ENCODE measurements at regions not wholly inside any gene's neighbourhood (a gene's known extent, or its start where the extent isn't known, plus 50 kb on each side); places are given as distances from the start of the nearest gene placed in this dataset.

GRCh38 chr10:94069884-94070283 is 76.2 kb downstream of the PLCE1 start:
- DNase-seq (ENCODE audit: low read depth) (peak; percentile 34), FAIRE-seq (no peak)
- Mint-ChIP-seq H3K4me3 (ENCODE audit: unreplicated experiment) (no peak overlapping the region), H3K4me1 (ENCODE audit: low read depth, unreplicated experiment) (no peaks in the 10 kb centered on the region), H3K9me3 (ENCODE audit: unreplicated experiment) (no peaks in the 10 kb centered on the region), H3K36me3 (ENCODE audit: low read depth, unreplicated experiment) (no peaks in the 10 kb centered on the region), H3K27me3 (ENCODE audit: low read depth, unreplicated experiment) (peaks cover 6% of the 10 kb centered on the region), H3K27ac (ENCODE audit: unreplicated experiment) (no peak overlapping the region)
- Histone ChIP-seq H3K27ac (ENCODE audit: low read depth, low read length) (no peak overlapping the region), H3K9me3 (ENCODE audit: insufficient read depth, low read depth, low read length) (no peaks in the 10 kb centered on the region), H3K4me2 (ENCODE audit: low read length) (no peak overlapping the region), H3K9ac (ENCODE audit: low read length) (no peak overlapping the region), H2AFZ (ENCODE audit: low read depth, low read length) (no peak overlapping the region), H3K79me2 (ENCODE audit: insufficient read depth, low read length) (no peaks in the 10 kb centered on the region), H3K4me1 (ENCODE audit: insufficient read depth, low read length) (no peaks in the 10 kb centered on the region), H4K20me1 (ENCODE audit: insufficient read depth, low read length) (peaks cover 13% of the 10 kb centered on the region), H3K36me3 (ENCODE audit: insufficient read depth, low read length) (no peaks in the 10 kb centered on the region), H3K27me3 (ENCODE audit: insufficient read depth, low read length) (no peaks in the 10 kb centered on the region), H3K4me3 (ENCODE audit: insufficient read depth, low read depth, low read length) (no peak overlapping the region)
- no peak for TF ChIP-seq EZH2 (IDR thresholded peaks at IDR 0.05; ENCODE audit: insufficient read depth, low read length)
- TF ChIP-seq CTCF (IDR thresholded peaks at IDR 0.05; ENCODE audit: insufficient read depth, low read depth, low read length), result no peak

- FAIRE-seq (no peak), DNase-seq (ENCODE audit: low read depth) (no peak)
- Histone ChIP-seq H3K4me3 (ENCODE audit: insufficient read depth, low read depth, low read length) (no peak overlapping the region), H3K4me1 (ENCODE audit: insufficient read depth, low read length) (no peaks in the 10 kb centered on the region), H3K9ac (ENCODE audit: low read length) (no peak overlapping the region), H3K36me3 (ENCODE audit: insufficient read depth, low read length) (no peaks in the 10 kb centered on the region), H3K9me3 (ENCODE audit: insufficient read depth, low read depth, low read length) (no peaks in the 10 kb centered on the region), H4K20me1 (ENCODE audit: insufficient read depth, low read length) (no peaks in the 10 kb centered on the region), H3K27me3 (ENCODE audit: insufficient read depth, low read length) (no peaks in the 10 kb centered on the region), H2AFZ (ENCODE audit: low read depth, low read length) (no peak overlapping the region), H3K27ac (ENCODE audit: low read depth, low read length) (no peak overlapping the region), H3K4me2 (ENCODE audit: low read length) (no peak overlapping the region), H3K79me2 (ENCODE audit: insufficient read depth, low read length) (no peaks in the 10 kb centered on the region)
- Mint-ChIP-seq H3K4me1 (ENCODE audit: low read depth, unreplicated experiment) (peaks cover 6% of the 10 kb centered on the region), H3K9me3 (ENCODE audit: unreplicated experiment) (no peaks in the 10 kb centered on the region), H3K4me3 (ENCODE audit: unreplicated experiment) (no peak overlapping the region), H3K27me3 (ENCODE audit: low read depth, unreplicated experiment) (peaks cover 10% of the 10 kb centered on the region), H3K36me3 (ENCODE audit: low read depth, unreplicated experiment) (no peaks in the 10 kb centered on the region), H3K27ac (ENCODE audit: unreplicated experiment) (no peak overlapping the region)
- no peak for TF ChIP-seq CTCF (IDR thresholded peaks at IDR 0.05; ENCODE audit: insufficient read depth, low read depth, low read length)
- TF ChIP-seq EZH2 (IDR thresholded peaks at IDR 0.05; ENCODE audit: insufficient read depth, low read length), result no peak
Observed at GRCh38 chr10:94074462-94074861, 80.7 kb downstream of the PLCE1 start.

GRCh38 chr10:94075506-94075905 is 81.8 kb downstream of the PLCE1 start:
- Mint-ChIP-seq H3K4me3 (ENCODE audit: unreplicated experiment) (no peak overlapping the region), H3K9me3 (ENCODE audit: unreplicated experiment) (peaks cover 2% of the 10 kb centered on the region), H3K27me3 (ENCODE audit: low read depth, unreplicated experiment) (peaks cover 10% of the 10 kb centered on the region), H3K36me3 (ENCODE audit: low read depth, unreplicated experiment) (no peaks in the 10 kb centered on the region), H3K4me1 (ENCODE audit: low read depth, unreplicated experiment) (peaks cover 6% of the 10 kb centered on the region), H3K27ac (ENCODE audit: unreplicated experiment) (no peak overlapping the region)
- Histone ChIP-seq H3K4me3 (ENCODE audit: insufficient read depth, low read depth, low read length) (no peak overlapping the region), H2AFZ (ENCODE audit: low read depth, low read length) (no peak overlapping the region), H3K9ac (ENCODE audit: low read length) (no peak overlapping the region), H3K27ac (ENCODE audit: low read depth, low read length) (no peak overlapping the region), H3K27me3 (ENCODE audit: insufficient read depth, low read length) (no peaks in the 10 kb centered on the region), H4K20me1 (ENCODE audit: insufficient read depth, low read length) (no peaks in the 10 kb centered on the region), H3K9me3 (ENCODE audit: insufficient read depth, low read depth, low read length) (no peaks in the 10 kb centered on the region), H3K79me2 (ENCODE audit: insufficient read depth, low read length) (no peaks in the 10 kb centered on the region), H3K4me2 (ENCODE audit: low read length) (no peak overlapping the region), H3K36me3 (ENCODE audit: insufficient read depth, low read length) (no peaks in the 10 kb centered on the region), H3K4me1 (ENCODE audit: insufficient read depth, low read length) (no peaks in the 10 kb centered on the region)
- no peak for FAIRE-seq
- TF ChIP-seq CTCF (IDR thresholded peaks at IDR 0.05; ENCODE audit: insufficient read depth, low read depth, low read length) (no peak), EZH2 (IDR thresholded peaks at IDR 0.05; ENCODE audit: insufficient read depth, low read length) (no peak)
- DNase-seq (ENCODE audit: low read depth), result no peak
